Erythroblast (primary cell): ENCODE measurements at regions not wholly inside any gene's neighbourhood (a gene's known extent, or its start where the extent isn't known, plus 50 kb on each side); places are given as distances from the start of the nearest gene placed in this dataset.

ENCODE experiments used
- GATA1 ChIP-seq: IDR thresholded peaks from 2 replicates; pipeline ENCODE4 v1.6.1; 2011; ENCODE audit warnings: low read depth, mild to moderate bottlenecking, control low read depth, low read length, moderate library complexity
- POLR2A ChIP-seq: IDR thresholded peaks from 2 replicates; pipeline ENCODE4 v1.6.1; 2011; ENCODE audit warnings: mild to moderate bottlenecking, low read length

DNA sequence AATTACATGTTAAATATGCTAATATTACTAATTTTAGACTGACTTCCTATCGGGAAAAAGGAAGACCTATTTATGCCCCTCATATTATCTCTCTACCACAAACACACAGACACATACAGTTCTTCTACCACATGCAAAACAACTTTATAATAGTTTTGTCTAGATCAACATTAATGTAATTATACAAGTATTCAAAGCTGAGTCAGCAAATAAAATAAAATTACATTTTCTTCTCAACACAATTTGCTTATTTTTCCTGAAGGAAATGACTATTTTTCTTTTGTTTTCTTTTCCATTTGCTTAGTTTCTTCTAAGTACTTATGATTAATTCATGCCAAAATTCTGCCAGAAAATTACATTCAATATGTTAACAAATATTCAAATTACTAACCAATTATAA, 654.2 kb downstream of the AMY1C start:
- TF ChIP-seq POLR2A (no peak), GATA1 (no peak)
